ENCODE measurements at regions not wholly inside any gene's neighbourhood (a gene's known extent, or its start where the extent isn't known, plus 50 kb on each side); places are given as distances from the start of the nearest gene placed in this dataset.

DNA sequence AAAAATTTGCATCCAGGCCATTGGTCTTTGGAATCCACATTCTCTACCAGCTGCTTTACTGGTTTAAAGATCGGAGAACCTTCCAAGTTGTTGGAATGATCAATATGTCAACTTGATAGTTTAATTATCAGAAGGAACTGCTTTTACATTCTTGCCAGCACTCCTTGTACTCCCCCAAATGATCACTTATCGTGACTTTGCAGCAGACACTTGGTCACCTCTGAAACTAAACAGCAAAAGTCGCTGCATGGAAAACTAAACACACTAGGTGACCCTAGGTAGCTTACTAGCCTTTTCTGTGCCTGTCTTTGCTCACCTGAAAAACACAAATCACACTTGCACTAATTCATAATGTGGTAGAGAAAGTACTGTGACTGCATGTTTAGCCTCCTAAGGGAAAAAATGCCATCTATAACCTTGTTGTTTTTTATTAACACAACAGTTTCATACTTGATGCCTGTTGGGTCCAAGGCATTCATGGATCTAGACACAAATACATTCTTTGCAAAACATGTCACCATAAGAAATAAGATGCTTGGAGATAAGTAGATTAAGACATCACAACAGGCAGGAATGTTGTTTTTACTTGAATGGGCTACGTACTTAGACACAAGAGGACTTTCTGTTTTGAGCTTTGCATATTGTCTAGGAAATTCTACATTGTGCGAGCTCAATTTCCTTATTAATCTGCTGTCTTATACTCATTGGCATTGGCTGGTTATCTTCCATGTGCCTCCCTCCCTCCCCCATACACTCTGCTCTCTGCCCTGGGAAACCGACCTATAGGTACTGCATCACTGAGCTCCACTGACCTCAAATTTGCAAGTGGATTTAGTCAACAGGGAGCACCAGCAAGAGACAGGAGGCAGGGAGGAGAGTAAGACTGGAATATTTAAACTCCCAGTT lies 219.1 kb upstream of the STK17B start:
- no peak for DNase-seq (ENCODE audit: low read depth in 3 of 3)

DNA sequence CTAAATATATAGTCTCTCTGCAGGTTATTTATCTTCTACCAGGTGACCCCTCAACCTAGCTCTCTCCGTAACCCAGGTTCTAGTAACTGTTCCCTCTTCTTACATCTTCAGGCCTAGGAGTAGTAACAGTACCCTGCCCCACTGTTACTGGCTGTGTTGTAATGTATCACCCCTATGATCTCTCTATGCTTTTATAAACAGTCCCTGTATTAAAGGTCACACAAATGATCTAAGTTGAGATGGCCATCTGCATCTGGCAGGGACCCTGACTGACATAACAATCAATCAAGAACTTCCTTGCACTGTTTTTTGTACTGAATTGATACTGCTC lies 219.7 kb upstream of the STK17B start:
- no peak for DNase-seq (ENCODE audit: low read depth in 3 of 3)

DNA sequence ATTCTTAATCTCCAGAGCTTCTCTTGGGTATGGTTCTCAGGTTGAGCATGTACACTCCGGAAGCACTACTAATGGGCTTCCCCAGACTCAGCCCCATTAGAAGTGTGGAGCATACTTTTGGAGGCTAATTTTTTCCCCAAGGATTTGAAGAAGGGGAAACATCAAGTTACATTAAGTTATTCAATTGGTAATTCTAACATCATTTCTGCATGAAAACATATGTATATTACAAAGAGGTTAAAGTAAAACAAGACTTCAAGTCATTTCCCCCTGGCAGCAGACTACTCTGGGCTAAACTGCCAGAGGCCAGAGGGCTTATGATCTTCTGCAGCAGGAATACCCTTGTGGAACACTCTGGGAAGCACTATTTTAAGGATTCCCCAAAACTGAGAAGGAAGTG lies 227.7 kb upstream of the STK17B start:
- DNase-seq (ENCODE audit: low read depth in 3 of 3), result no peak

DNA sequence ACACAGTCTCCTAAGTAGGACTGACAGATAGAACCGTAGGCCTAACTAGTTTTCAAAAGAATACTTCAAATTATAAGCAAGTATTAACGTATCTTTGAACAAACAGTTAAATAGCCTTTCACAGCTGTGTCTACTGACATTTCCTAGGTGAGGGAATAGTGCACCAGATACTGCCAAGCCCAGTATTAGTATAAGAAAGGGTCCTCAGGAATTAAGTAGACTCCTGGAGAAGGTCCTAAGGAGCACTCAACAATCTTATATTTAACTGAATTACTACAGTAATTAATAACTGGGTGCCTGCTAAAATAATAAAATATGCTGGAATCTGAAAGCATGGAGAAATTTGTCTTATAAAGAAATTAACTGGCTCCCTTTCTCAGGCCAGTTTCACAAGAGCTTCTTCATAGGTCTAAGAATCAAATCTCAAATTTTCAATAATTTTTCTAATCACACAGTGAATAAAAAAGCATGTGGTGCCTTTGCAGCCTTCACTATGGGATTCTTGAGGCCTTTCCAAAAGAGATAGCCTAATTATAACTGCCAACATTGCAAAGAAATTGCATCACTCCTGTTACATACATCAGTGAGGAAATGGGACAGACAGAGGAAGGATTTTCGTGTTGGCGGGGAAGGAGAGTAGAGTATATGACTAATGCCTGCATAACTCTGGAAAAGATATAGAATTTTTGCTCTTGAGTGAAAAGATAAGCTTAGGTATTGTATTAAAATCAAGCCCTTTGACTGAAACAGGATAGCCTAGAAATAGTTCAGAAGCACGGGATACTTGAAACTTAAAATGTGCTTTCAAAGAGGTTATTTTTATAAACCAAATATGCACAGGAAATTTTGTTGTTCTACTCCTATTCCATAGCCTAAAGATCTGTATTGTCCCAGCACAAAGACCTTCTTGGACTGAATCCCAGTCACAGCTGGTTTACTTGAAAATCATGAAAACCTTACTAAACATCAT lies 228.6 kb upstream of the STK17B start:
- DNase-seq (ENCODE audit: low read depth in 3 of 3), result no peak

DNA sequence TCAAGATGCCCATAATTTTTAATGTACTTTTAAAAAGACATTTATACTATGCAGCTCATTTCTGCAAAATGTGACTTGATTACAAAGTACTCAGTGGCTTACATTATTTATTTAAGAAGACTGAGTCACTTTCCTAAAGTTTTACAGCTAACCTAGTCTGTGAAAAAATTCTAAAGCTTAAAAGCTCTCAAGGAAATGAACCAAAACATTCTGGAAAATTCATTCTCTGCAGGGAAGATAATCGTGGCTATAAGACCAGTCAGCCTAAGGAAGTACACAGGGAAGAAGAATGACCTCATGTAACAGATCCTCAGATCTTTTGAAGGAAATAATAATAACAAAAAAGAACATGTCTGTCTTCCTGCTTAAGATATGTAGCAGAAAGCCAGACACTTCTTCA lies 232.1 kb upstream of the STK17B start:
- no peak for DNase-seq (ENCODE audit: low read depth in 3 of 3)

DNA sequence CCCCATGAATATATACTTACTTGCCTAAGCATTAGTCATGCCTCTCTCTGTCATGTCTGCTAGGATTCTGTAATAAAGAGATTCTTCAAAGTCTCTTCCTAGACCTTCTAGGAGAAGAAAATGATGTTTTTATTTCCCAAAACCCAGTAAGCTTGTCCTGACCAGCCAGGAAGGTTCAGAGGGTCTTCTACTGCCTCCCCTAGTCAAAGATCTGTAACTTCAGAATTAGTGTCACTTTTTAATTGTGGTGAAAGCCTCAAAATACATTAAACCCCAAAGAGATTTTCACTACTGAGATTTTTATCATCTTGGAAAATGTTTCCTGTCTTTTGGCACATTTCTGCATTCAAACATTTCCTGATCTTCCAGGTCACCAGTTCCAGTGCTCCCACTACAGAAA lies 232.9 kb upstream of the STK17B start:
- DNase-seq (ENCODE audit: low read depth in 3 of 3), result no peak

DNA sequence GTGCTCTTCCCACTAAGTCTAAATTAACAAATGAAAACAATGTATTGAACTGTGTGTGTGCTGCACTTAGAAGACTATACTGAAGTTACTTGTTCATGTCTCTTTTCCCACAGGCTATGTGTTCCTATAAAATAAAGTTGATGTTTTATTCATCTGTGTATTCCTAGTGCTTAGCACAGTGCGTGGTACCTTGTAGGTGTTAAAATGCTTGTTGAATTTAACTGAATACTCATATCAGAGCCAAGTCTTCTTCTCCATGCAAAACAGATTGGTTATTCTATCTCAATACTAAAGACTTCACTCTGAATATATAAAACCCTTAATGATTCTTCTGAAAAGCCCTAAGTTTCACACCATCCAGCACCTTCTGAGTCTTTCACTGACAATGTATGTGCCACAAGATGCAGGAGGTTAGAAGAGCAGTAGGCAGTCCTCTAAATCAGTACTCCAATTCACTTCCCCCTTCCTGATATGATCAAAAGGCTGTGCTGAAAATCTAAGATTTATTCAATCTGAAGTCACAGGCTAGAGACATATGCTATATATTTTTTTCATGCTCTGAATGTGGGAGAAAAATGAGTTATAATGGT lies 231.7 kb upstream of the CCDC150 start:
- no peak for DNase-seq (ENCODE audit: low read depth in 3 of 3)

DNA sequence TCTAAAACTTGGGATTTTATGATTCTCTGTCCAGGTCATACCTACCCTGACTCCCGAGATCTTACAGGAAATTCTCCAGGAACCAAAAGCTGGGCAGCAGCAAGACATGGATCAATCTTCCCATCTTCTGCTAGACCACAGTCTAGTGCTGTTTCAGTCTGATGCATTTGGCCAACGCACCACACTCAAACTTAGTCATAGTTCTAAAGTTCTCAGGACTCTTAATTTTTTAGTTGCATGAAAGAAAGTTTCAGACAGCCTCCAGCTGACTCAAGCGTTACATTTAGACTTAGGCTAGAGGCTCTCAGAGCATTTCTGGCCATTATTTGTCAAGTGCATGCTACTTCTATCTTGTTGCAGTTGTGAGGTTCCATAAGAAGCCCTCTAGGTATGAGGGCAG lies 230.1 kb upstream of the CCDC150 start:
- DNase-seq (ENCODE audit: low read depth in 3 of 3), result no peak

DNA sequence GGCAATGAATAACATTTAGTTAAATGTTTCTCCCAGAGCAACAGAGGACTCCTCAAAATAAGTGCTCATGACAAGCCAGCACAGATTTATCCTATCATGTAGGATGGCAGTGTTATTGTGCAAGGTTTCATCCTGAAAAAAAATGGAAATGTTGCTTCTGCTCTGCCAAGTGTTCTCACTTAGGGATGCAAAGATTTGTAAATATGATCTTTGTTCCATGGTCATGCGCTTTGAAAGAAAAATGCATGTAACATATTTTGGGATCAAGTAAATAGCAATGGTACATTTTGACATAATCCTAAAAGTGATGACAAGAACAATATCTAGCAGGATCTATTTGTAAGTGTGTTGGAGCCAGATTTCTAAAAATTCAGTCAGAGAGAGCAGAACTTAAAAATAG lies 229.5 kb upstream of the CCDC150 start:
- DNase-seq (ENCODE audit: low read depth in 3 of 3), result no peak

DNA sequence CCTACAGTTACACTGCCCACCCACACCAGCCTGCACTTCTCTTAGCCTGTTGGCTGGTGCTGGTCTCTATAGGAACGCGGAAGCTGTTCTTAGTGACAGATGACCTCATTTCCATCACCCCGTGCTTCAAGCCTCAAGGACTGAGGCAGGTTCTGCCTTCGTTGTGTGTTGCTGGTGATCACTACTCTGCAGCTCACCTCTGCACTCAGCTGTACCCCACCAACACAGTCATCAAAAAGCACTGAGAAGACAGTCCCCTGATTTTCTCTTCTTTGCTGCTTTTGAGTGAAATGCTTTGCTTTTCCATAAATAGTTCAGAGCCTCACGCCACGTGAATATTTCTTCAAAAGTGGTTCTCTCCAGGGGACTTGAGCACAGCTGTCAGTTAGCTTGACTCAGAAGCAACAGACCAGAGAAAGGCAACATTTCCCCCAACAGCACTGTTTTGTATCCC lies 225.7 kb upstream of the CCDC150 start:
- no peak for DNase-seq (ENCODE audit: low read depth in 3 of 3)

DNA sequence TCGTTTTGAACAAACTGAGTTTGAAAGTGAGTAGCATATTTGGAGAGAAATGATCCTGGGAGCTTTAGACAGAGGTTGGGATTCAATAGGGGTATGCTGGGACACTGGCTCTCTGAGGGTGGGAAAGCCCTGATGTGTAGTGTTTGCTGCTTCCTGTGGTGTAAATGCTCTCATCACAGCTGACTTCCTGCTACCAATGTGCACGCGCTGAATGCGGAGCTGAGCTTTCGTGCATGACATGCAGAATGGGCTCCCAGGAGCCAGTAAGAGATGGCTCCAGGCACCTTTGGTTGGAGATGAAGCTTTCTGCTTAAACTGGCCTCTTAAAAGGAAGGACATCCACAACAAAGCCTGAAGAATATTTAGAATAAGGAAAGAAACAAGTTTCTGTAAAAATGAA lies 224.1 kb upstream of the CCDC150 start:
- DNase-seq (ENCODE audit: low read depth in 3 of 3), result no peak

DNA sequence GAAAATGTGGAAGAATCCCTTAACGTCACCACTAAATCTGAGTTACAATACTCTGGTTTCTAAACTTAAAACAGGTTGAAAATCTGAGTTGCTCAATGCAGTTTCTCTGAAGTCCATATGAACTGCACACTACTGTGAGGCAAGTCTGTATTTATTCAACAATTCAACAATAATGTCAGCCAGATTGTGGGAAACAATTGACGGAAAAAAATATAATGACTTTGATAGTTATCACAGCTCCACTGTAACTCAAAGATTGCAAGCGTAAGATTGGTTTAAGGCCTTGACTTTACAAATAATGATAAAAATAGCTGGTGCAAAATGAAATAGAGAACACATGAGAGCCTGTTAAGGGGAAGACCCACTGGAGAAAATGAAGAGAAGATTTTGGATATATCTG lies 219.4 kb upstream of the CCDC150 start:
- no peak for DNase-seq (ENCODE audit: low read depth in 3 of 3)

DNA sequence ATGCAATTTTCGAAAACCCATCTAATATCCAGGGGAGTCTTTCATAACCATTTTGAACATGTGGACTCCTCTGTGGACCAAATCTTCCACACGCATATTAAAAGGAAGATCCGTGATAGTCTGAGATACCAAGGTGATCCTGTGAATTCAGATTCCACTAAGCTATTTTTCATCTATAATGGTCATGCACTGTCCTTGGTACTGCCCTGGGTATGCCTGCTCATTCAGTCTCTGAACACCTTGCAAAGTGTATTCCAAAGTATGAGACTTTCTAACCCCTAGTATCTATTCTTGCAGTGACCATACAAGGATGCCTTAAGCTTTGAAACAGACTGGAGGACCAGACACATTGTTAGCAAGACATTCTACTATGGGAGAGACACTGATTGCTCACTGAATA lies 217.6 kb upstream of the CCDC150 start:
- DNase-seq (ENCODE audit: low read depth in 3 of 3), result no peak

DNA sequence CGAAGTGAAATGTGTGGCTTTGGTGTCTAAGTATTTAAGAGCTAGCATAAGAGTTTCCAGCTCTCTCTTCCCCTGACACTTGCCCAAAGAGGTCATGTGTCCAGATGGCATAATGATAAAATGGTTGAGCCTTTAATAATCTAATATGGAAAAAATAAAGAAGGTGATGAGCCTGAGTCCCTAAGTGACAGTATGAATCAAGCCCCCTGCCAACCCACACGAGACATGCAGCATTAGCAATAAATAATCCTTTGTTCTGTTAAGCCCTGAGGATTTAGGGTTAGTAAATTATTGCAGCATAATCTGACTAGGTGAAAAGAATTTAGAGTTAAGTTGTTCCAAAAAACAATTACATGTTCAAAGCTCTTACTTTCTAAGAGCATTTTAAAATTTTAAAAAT lies 217.2 kb upstream of the CCDC150 start:
- no peak for DNase-seq (ENCODE audit: low read depth in 3 of 3)

DNA sequence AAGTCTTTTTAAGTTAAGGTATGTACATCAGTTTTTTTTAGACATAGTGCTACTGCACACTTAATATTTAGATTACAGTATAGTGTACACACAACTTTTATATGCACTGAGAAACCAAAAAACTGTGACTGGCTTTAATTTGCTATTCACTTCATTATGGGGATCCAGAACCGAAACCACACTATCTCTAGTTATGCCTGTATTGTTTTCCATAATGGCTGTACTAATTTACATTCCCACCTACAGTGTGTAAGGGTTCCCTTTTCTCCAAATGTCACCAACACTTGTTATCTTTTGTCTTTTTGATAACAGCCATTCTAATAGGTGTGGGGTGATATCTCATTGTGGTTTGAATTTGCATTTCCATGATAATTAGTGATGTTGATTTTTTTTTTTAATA lies 213.4 kb upstream of the CCDC150 start:
- DNase-seq (ENCODE audit: low read depth in 3 of 3), result no peak

DNA sequence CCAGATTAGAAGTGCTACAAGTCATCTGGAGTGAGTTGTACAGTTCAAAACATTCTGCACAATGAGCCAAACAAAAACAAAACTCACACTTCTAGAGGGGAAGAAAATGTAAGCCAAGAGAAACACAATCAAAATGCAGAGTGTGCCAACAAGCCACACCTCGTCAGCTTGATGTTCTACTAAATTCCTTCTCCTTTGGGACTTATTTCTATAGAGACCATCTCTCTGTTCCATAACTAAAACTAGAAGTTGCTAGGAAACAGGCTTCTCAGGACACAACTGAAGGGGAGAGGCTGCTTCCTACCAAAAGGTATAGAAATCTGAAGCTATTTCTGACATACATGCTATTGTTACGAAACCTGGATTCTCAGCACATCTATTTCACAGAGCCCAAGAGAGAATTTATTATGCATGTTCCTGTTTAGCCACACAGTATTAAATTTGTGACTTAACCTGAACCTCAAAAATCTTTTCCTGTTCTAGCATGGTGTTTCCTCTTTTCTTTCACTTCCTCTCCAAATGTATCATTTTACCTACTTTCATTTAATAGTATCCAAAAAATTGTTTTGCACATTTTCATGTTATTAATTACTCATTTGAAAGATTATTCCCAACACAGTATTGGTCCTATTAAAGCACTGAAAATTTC lies 211.4 kb upstream of the CCDC150 start:
- no peak for DNase-seq (ENCODE audit: low read depth in 3 of 3)

DNA sequence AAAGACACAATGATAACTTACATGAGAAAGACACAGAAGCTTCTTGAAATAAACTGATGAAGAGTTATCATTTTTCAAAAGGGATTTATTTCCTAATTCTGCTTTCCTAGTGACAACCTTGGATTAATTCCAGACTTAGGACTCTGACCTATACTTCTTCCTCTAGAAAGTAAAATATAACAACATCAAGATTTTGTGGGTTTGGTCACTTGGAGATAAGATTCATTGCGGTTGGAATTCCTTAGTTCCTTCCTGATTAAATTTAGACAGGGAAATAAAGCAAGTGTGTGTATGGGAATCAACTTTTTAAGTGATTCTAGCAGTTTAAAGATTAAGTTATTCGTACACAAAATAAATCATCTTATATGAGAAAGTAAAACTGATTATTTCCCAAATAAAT lies 208.4 kb upstream of the CCDC150 start:
- no peak for DNase-seq (ENCODE audit: low read depth in 3 of 3)

DNA sequence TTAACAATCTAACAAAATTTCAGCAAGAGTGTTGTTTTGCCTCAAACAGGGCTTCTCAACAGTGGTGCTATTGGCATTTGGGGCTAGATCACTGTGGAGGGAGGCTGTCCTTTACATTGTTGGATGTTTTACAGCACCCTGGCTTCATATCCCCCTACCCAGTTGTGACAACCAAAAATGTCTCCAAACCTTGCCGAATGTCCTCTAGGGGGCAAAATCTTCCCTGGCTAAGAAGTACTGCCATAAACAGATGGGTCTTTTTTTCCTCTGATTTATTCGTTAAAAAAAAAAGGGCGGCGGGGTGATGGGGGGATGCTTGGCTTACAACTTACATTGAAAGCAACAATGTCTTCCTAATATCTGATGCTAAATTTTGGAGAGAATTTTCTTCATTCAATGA lies 207.6 kb upstream of the CCDC150 start:
- no peak for DNase-seq (ENCODE audit: low read depth in 3 of 3)

DNA sequence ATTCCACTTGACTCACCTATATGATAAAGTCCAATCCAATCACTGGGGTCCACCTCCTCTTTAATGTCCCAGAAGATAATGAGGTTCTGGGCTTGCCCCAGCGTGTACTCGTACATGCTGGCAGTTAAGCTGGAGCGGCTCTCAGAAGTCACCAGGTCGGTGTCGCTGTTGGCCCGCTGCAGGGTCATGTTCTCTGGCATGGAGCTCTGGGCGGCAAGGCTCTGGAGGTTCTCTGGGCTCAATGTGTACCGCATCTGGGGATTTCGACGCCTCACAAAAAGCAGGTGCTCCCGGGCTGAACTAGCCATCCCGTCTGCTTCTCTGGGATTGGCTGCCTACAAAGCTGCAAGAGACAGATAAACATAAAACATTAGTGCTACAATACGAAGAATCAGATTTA lies 206.4 kb upstream of the CCDC150 start:
- DNase-seq (ENCODE audit: low read depth in 3 of 3), result no peak

DNA sequence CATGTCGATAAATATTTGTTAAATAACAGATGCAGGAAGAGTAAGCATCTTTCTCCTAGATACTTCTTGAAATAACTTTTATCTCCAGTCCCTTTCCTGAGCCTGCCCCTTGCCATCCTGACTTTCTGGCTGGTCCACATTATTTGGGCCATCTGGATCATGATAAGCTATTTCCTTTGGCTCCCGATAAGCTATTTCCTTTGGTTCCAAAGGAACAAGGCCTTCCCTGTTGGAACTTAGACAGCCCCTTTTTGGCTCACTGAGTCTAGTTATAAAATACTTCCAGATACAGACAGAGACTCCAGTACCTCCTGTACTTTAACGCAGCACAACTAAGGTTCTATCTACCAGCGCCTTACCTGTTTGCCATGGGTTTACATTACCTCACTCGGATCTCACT lies 205.3 kb upstream of the CCDC150 start:
- DNase-seq (ENCODE audit: low read depth in 3 of 3), result no peak

DNA sequence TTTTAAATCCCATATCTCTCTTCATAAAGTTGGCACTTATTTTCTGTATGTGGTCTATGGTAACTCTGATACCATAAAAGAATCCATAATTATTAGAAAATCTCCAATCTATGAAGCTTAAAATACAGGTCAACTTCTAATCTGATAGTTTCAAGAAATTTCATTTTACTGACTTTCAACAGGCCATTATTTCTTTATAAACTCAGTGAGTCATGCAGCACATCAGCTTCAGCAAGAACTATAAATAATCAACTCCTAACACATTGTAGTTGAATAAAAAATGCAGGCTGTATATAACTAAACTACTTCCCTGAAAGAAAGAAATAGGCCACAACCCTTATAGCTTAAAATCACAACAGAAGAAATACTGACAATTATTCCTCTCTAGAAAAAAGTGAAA lies 204.3 kb upstream of the CCDC150 start:
- DNase-seq (ENCODE audit: low read depth in 3 of 3), result no peak

DNA sequence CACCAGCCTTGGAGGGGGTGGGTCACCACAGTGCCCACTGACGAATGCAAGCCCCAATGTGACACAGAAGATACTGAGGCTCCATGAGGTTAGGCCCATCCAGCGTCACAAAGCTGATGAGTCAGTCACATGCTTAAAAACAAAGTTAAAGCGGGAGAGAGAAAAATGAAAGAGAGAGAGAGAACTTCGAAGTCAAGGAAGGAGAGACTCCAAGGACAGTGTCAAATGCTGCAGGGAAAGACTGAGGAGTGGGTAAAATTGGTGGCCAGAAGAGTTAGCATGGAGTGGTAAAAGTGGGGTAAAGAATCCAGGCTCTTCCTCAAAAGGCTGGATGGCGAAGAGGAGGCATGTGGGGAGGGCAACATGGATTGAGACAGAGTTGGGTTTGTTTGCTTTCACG lies 201.9 kb upstream of the CCDC150 start:
- DNase-seq (ENCODE audit: low read depth in 3 of 3), result no peak
